GM12878 (cell line): ENCODE measurements at regions not wholly inside any gene's neighbourhood (a gene's known extent, or its start where the extent isn't known, plus 50 kb on each side); places are given as distances from the start of the nearest gene placed in this dataset.
A peak's percentile ranks its signal among the peaks of the same experiment; 100 is the strongest.

Experiments used
- ATAC-seq: fragments of 200-7000 bp; cut with Tn5 transposase; 3 replicates; pipeline ENCODE4 v1.9.1; 2020; ENCODE audit warnings: mild to moderate bottlenecking, moderate library complexity
- BruUV-seq: library from RNA; stranded (reverse); fragments of 400-500 nt; replicated peaks from 2 replicates; lab custom pipeline; 2021; lab: Mats Ljungman, UMichigan
- CTCF ChIA-PET: fragments of 300-600 bp; sonication (Branson Sonifier 250); formaldehyde crosslinking; extraction: SDS; loops from one replicate; lab custom pipeline; 2021; ENCODE audit warnings: inconsistent platforms; lab: Yijun Ruan, JAX
- POLR2A ChIA-PET: fragments of 350-600 bp; formaldehyde crosslinking; extraction: SDS; loops from one replicate; lab custom pipeline; 2021; ENCODE audit warnings: inconsistent platforms; lab: Charles Lee
- RAD21 ChIA-PET: fragments of 300-600 bp; sonication (Branson Sonifier 250); formaldehyde crosslinking; loops from one replicate; lab custom pipeline; 2023; ENCODE audit warnings: antibody characterized with exemption; ENCODE audit not compliant: unreplicated experiment; lab: Charles Lee
- SMC1A ChIA-PET: fragments of 300-600 bp; sonication (Branson Sonifier 250); formaldehyde crosslinking; loops from one replicate; lab custom pipeline; 2023; ENCODE audit not compliant: unreplicated experiment, uncharacterized antibody; lab: Charles Lee
- DNase-seq: peaks from one replicate; pipeline ENCODE4 v3.0.0-alpha.2; 2011; ENCODE audit warnings: low read depth, low spot score
- FAIRE-seq: peaks from 3 replicates; lab custom pipeline; 2011; peaks lifted over from hg19 to GRCh38; lab: Jason Lieb, UNC
- H2AFZ ChIP-seq: 2 replicates; pipeline ENCODE4 v1.6.0; 2011; ENCODE audit warnings: low read depth, low read length, control low read depth; ENCODE audit not compliant: control insufficient read depth
- H3K27ac ChIP-seq: 2 replicates; pipeline ENCODE4 v1.5.1; 2011; ENCODE audit warnings: control low read depth; ENCODE audit not compliant: control insufficient read depth, insufficient read depth
- H3K27me3 ChIP-seq, 2 experiments: replicated peaks in 1 of 2; 2 replicates each; pipeline versions ENCODE4 v1.6.0 to v1.6.1; 2011; ENCODE audit warnings: low read length in 1 of 2; ENCODE audit not compliant: control insufficient read depth in 2 of 2, insufficient read depth in 2 of 2
- H3K36me3 ChIP-seq, 2 experiments: 2 replicates each; pipeline ENCODE4 v1.5.1; 2011; ENCODE audit warnings: low read length in 1 of 2; ENCODE audit not compliant: control insufficient read depth in 2 of 2, insufficient read depth in 2 of 2
- H3K4me1 ChIP-seq: 2 replicates; pipeline ENCODE4 v1.6.1; 2011; ENCODE audit warnings: mild to moderate bottlenecking, low read length, moderate library complexity, mixed read lengths; ENCODE audit not compliant: control insufficient read depth, insufficient read depth
- H3K4me2 ChIP-seq: 2 replicates; pipeline ENCODE4 v1.6.0; 2011; ENCODE audit warnings: control low read depth; ENCODE audit not compliant: control insufficient read depth, insufficient read depth
- H3K4me3 ChIP-seq: fragments of 200-600 bp; sonication (generic); 2 replicates; pipeline ENCODE4 v1.5.1; 2016
- H3K79me2 ChIP-seq: 2 replicates; pipeline ENCODE4 v1.6.0; 2011; ENCODE audit warnings: low read length; ENCODE audit not compliant: control insufficient read depth, insufficient read depth
- H3K9ac ChIP-seq: 2 replicates; pipeline ENCODE4 v1.8.0; 2011; ENCODE audit warnings: low read length, control low read depth, mixed read lengths; ENCODE audit not compliant: control insufficient read depth, insufficient read depth
- H3K9me3 ChIP-seq: replicated peaks from 3 replicates; pipeline ENCODE4 v1.5.1; 2011; ENCODE audit warnings: mild to moderate bottlenecking, low read length; ENCODE audit not compliant: control insufficient read depth, insufficient read depth
- H4K20me1 ChIP-seq: 2 replicates; pipeline ENCODE4 v1.6.0; 2011; ENCODE audit not compliant: control insufficient read depth, insufficient read depth
- CHD4 ChIP-seq: fragments of 200-600 bp; sonication (generic); IDR thresholded peaks from 2 replicates; pipeline ENCODE4 v1.6.1; 2016; ENCODE audit warnings: mild to moderate bottlenecking
- DPF2 ChIP-seq: fragments of 450-650 bp; IDR thresholded peaks from 2 replicates; pipeline ENCODE4 v1.6.1; 2017; ENCODE audit warnings: mild to moderate bottlenecking
- GATAD2B ChIP-seq: fragments of 450-650 bp; conservative IDR thresholded peaks from 2 replicates; pipeline ENCODE4 v1.6.1; 2017; ENCODE audit warnings: low read depth, mild to moderate bottlenecking, moderate library complexity
- KAT2A ChIP-seq: conservative IDR thresholded peaks from 2 replicates; pipeline ENCODE4 v1.6.1; 2011; ENCODE audit warnings: low read depth, low read length; ENCODE audit not compliant: control insufficient read depth
- NFIC ChIP-seq: IDR thresholded peaks from 2 replicates; pipeline ENCODE4 v1.6.1; 2012; ENCODE audit warnings: low read depth, mild to moderate bottlenecking, inconsistent platforms, low read length, moderate library complexity
- NR2C1 ChIP-seq: fragments of 450-650 bp; IDR thresholded peaks from 2 replicates; pipeline ENCODE4 v1.6.1; 2017; ENCODE audit warnings: antibody characterized with exemption, mild to moderate bottlenecking, moderate library complexity
- POLR2AphosphoS5 ChIP-seq: IDR thresholded peaks from 2 replicates; pipeline ENCODE4 v1.6.1; 2011; ENCODE audit warnings: mild to moderate bottlenecking, low read length, inconsistent platforms
- POU2F2 ChIP-seq: IDR thresholded peaks from 3 replicates; pipeline ENCODE4 v1.6.1; 2011; ENCODE audit warnings: low read depth, mild to moderate bottlenecking, low read length, borderline replicate concordance
- RB1 ChIP-seq: fragments of 450-650 bp; formaldehyde crosslinking; IDR thresholded peaks from 2 replicates; pipeline ENCODE4 v1.6.1; 2017; ENCODE audit warnings: mild to moderate bottlenecking, borderline replicate concordance
- RFX5 ChIP-seq: IDR thresholded peaks from 2 replicates; pipeline ENCODE4 v1.6.1; 2011; ENCODE audit warnings: low read depth, low read length, improper control_type of control experiment
- RUNX3 ChIP-seq: IDR thresholded peaks from 2 replicates; pipeline ENCODE4 v1.6.1; 2012; ENCODE audit warnings: low read length, inconsistent platforms
- SMAD1 ChIP-seq: fragments of 450-650 bp; IDR thresholded peaks from 2 replicates; pipeline ENCODE4 v1.6.1; 2018; ENCODE audit warnings: mild to moderate bottlenecking, low read depth; ENCODE audit not compliant: partially characterized antibody
- SMAD5 ChIP-seq: IDR thresholded peaks from 2 replicates; pipeline ENCODE4 v1.6.1; 2016; ENCODE audit warnings: antibody characterized with exemption, low read depth
- SUPT20H ChIP-seq: IDR thresholded peaks from 2 replicates; pipeline ENCODE4 v1.6.1; 2011; ENCODE audit warnings: low read depth, mild to moderate bottlenecking, low read length, moderate library complexity, borderline replicate concordance; ENCODE audit not compliant: control insufficient read depth
- TARDBP ChIP-seq: IDR thresholded peaks from 2 replicates; pipeline ENCODE4 v1.6.1; 2016; ENCODE audit warnings: borderline replicate concordance
- TCF3 ChIP-seq: IDR thresholded peaks from 2 replicates; pipeline ENCODE4 v1.6.1; 2012; ENCODE audit warnings: low read depth, mild to moderate bottlenecking, low read length, borderline replicate concordance; ENCODE audit not compliant: insufficient read depth
- ZNF207 ChIP-seq: fragments of 450-650 bp; IDR thresholded peaks from 2 replicates; pipeline ENCODE4 v1.6.1; 2014; ENCODE audit warnings: antibody characterized with exemption, mild to moderate bottlenecking, borderline replicate concordance
- ZNF217 ChIP-seq: fragments of 450-650 bp; IDR thresholded peaks from 2 replicates; pipeline ENCODE4 v1.6.1; 2017; ENCODE audit warnings: antibody characterized with exemption, mild to moderate bottlenecking
- WGBS: methylation state at CpG from one replicate; pipeline ENCODE4 v1.1.6; 2016; ENCODE audit warnings: low lambda C conversion rate; ENCODE audit not compliant: insufficient replicate concordance, insufficient coverage; ENCODE audit errors: missing lambda C conversion rate; 5-methylcytosine and 5-hydroxymethylcytosine counted together
- in situ Hi-C: fragments of 300-500 bp; cut with MboI; formaldehyde crosslinking; loops from 9 replicates; pipeline ENCODE4 v1.14.3; 2018; ENCODE audit warnings: mixed read lengths
- intact Hi-C: fragments of 100-400 bp; cut with micrococcal nuclease; formaldehyde crosslinking; loops from one replicate; pipeline ENCODE4 v1.14.2; 2022; ENCODE audit not compliant: unreplicated experiment
- TF ChIP-seq, protein P1 (sequence below): IDR thresholded peaks from 2 replicates; pipeline ENCODE4 v1.6.1; 2011; ENCODE audit warnings: borderline replicate concordance, low read depth, mild to moderate bottlenecking, moderate library complexity, low read length; ENCODE audit not compliant: insufficient read depth, poor library complexity, severe bottlenecking
- TF ChIP-seq, protein P2 (sequence below): fragments of 450-650 bp; IDR thresholded peaks from 2 replicates; pipeline ENCODE4 v1.6.1; 2018; ENCODE audit warnings: mild to moderate bottlenecking, low read depth, moderate library complexity; ENCODE audit not compliant: partially characterized antibody

DNA sequence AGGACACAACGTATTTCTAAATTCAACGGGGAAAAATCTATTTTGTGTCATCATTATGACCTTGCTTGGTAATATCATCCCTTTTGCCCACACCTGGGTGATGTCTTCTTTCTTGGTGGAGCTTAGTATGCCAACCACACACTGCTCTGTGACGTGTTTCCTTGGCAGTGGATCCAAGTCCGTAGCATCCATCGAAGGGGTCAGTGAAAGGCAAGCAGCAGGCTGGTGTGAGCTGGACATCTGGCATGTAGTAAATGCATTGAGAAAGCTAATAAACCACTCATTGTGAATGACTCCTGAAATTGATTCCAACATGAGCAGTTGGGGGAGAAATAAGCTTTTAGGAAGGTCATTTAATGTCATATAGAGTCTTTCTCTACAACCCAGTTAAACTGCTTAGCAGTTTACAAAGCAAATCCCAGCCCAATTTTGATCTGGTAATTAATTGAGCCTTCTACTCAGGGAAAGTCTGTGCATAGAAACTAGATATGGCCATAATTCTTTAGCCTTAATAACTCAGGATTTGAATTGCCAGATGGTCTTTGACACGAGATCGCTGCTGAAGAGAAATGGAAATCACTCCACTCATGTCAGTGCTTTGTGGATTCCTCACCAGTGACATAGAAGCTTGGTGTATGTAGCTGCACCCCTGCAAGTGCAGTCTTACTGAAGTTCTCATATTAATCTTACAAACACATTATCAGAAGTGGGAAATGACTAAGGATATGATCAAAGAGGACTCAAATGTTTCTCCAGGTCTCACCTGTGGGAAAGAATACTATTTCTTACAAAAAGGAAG, 494.8 kb downstream of the CMPK2 start (continued):
- TF ChIP-seq, protein P1, sequence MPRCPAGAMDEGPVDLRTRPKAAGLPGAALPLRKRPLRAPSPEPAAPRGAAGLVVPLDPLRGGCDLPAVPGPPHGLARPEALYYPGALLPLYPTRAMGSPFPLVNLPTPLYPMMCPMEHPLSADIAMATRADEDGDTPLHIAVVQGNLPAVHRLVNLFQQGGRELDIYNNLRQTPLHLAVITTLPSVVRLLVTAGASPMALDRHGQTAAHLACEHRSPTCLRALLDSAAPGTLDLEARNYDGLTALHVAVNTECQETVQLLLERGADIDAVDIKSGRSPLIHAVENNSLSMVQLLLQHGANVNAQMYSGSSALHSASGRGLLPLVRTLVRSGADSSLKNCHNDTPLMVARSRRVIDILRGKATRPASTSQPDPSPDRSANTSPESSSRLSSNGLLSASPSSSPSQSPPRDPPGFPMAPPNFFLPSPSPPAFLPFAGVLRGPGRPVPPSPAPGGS = no peak
- no peak for TF ChIP-seq NR2C1

DNA sequence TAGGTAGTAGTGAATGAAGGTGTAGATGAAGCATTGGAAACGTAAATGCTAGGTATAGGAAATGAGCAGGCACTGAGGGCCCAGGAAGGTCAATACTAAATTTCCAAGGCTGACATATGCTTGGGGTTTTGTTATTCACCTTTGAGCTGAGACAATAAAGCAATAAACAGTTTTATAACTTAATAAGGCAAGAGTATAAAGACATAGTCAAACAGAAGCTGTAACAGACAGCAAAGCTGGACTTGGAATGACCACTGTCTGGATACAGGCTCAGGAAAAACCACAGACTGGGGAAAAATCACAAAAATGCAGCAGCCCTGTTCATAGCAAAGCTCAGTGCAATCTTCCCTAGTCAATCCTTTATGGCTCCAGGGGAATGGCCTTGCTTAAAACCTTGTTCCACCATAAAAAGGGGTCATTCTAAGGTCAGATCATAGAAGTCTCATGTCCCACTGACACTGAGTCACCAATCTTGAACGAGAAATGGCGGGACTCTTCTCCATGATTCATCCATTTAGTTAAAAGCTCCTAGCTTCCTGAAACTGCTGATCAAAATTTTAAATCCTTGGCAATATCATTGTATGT, 493.3 kb downstream of the CMPK2 start:
- RAD21 ChIA-PET = no interaction called here
- Histone ChIP-seq H4K20me1 (no peaks in the 10 kb centered on the region), H3K4me1 (no peaks in the 10 kb centered on the region), H3K79me2 (no peaks in the 10 kb centered on the region), H3K27ac (no peak overlapping the region), H3K4me3 (no peak overlapping the region), H2AFZ (no peak overlapping the region), H3K27me3 (no peaks in the 10 kb centered on the region), H3K9ac (no peak overlapping the region), H3K4me2 (no peak overlapping the region), H3K9me3 (no peaks in the 10 kb centered on the region), H3K36me3 (no peaks in the 10 kb centered on the region)
- intact Hi-C loops = no loop called here
- in situ Hi-C loops = no loop called here
- POLR2A ChIA-PET = no interaction called here
- no peak for DNase-seq
- 5% methylated on average over 3 of the region's 3 CpGs for WGBS
- FAIRE-seq = peak; percentile 69
- no peak for ATAC-seq
- CTCF ChIA-PET = no interaction called here
- SMC1A ChIA-PET = no interaction called here
- no TSS peak for BruUV-seq
- TF ChIP-seq RB1 (no peak), KAT2A (no peak), TARDBP (no peak), SMAD1 (no peak), SUPT20H (no peak), GATAD2B (no peak), POLR2AphosphoS5 (no peak), ZNF217 (no peak), TCF3 (no peak), POU2F2 (no peak), NFIC (no peak), RUNX3 (no peak), ZNF207 (no peak), CHD4 (no peak), SMAD5 (no peak), DPF2 (no peak), RFX5 (no peak)
- TF ChIP-seq, protein P2, sequence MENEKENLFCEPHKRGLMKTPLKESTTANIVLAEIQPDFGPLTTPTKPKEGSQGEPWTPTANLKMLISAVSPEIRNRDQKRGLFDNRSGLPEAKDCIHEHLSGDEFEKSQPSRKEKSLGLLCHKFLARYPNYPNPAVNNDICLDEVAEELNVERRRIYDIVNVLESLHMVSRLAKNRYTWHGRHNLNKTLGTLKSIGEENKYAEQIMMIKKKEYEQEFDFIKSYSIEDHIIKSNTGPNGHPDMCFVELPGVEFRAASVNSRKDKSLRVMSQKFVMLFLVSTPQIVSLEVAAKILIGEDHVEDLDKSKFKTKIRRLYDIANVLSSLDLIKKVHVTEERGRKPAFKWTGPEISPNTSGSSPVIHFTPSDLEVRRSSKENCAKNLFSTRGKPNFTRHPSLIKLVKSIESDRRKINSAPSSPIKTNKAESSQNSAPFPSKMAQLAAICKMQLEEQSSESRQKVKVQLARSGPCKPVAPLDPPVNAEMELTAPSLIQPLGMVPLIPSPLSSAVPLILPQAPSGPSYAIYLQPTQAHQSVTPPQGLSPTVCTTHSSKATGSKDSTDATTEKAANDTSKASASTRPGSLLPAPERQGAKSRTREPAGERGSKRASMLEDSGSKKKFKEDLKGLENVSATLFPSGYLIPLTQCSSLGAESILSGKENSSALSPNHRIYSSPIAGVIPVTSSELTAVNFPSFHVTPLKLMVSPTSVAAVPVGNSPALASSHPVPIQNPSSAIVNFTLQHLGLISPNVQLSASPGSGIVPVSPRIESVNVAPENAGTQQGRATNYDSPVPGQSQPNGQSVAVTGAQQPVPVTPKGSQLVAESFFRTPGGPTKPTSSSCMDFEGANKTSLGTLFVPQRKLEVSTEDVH = no peak
